PC-3 (cell line): ENCODE measurements at regions not wholly inside any gene's neighbourhood (a gene's known extent, or its start where the extent isn't known, plus 50 kb on each side); places are given as distances from the start of the nearest gene placed in this dataset.

Experiments used
- ATAC-seq: fragments of 200-7000 bp; cut with Tn5 transposase; 2 replicates; pipeline ENCODE4 v1.9.1; 2020; ENCODE audit warnings: mild to moderate bottlenecking, moderate library complexity
- BruUV-seq: library from RNA; stranded (reverse); fragments of 400-500 nt; replicated peaks from 2 replicates; lab custom pipeline; 2021; lab: Mats Ljungman, UMichigan
- CTCF ChIA-PET: fragments of 300-600 bp; sonication (Branson Sonifier 250); formaldehyde crosslinking; loops from one replicate; lab custom pipeline; 2022; ENCODE audit warnings: antibody characterized with exemption; lab: Charles Lee
- POLR2A ChIA-PET: fragments of 300-600 bp; sonication (Branson Sonifier 250); formaldehyde crosslinking; loops from one replicate; lab custom pipeline; 2022; ENCODE audit warnings: antibody characterized with exemption; ENCODE audit not compliant: unreplicated experiment; lab: Charles Lee
- DNase-seq: peaks from one replicate; pipeline ENCODE4 v3.0.0-alpha.2; 2015
- H2AFZ ChIP-seq: fragments of 300-600 bp; sonication (generic); 2 replicates; pipeline ENCODE4 v1.6.0; 2016; ENCODE audit warnings: antibody characterized with exemption, low read length
- H3F3A ChIP-seq: fragments of 300-600 bp; sonication (generic); one replicate; pipeline ENCODE4 v1.6.0; 2017; ENCODE audit warnings: antibody characterized with exemption, low read length, control low read depth, mild to moderate bottlenecking; ENCODE audit not compliant: unreplicated experiment
- H3K27ac ChIP-seq: fragments of 300-600 bp; sonication (generic); 2 replicates; pipeline ENCODE4 v1.5.1; 2016; ENCODE audit warnings: mild to moderate bottlenecking, low read length
- H3K27me3 ChIP-seq: fragments of 300-600 bp; sonication (generic); 2 replicates; pipeline ENCODE4 v1.6.1; 2016; ENCODE audit warnings: low read length, mixed read lengths
- H3K36me3 ChIP-seq: fragments of 300-600 bp; sonication (generic); 2 replicates; pipeline ENCODE4 v1.6.1; 2016; ENCODE audit warnings: low read depth, mixed run types, low read length, mixed read lengths
- H3K4me1 ChIP-seq: fragments of 300-600 bp; sonication (generic); 2 replicates; pipeline ENCODE4 v1.5.1; 2016; ENCODE audit warnings: low read length; ENCODE audit not compliant: insufficient read depth
- H3K4me2 ChIP-seq: fragments of 300-600 bp; sonication (generic); 2 replicates; pipeline ENCODE4 v1.6.0; 2016; ENCODE audit warnings: low read length
- H3K4me3 ChIP-seq: fragments of 300-600 bp; sonication (generic); 2 replicates; pipeline ENCODE4 v1.5.1; 2016; ENCODE audit warnings: mild to moderate bottlenecking, low read length, mixed read lengths
- H3K79me2 ChIP-seq: fragments of 300-600 bp; sonication (generic); 2 replicates; pipeline ENCODE4 v1.6.1; 2017; ENCODE audit warnings: low read length, mixed read lengths
- H3K9ac ChIP-seq: fragments of 300-600 bp; sonication (generic); 2 replicates; pipeline ENCODE4 v1.6.0; 2016; ENCODE audit warnings: mild to moderate bottlenecking, low read length
- H3K9me2 ChIP-seq: fragments of 300-600 bp; sonication (generic); replicated peaks from 2 replicates; pipeline ENCODE4 v1.6.1; 2016; ENCODE audit warnings: mixed run types, low read length, mixed read lengths
- H3K9me3 ChIP-seq: fragments of 300-600 bp; sonication (generic); 2 replicates; pipeline ENCODE4 v1.6.1; 2016; ENCODE audit warnings: low read length, mixed read lengths
- H4K20me1 ChIP-seq: fragments of 300-600 bp; sonication (generic); 2 replicates; pipeline ENCODE4 v1.6.1; 2016; ENCODE audit warnings: low read length, mixed read lengths
- CTCF ChIP-seq: fragments of 300-600 bp; sonication (generic); conservative IDR thresholded peaks from 2 replicates; pipeline ENCODE4 v1.5.1; 2017; ENCODE audit warnings: antibody characterized with exemption, low read depth, mild to moderate bottlenecking, low read length
- EZH2 ChIP-seq: fragments of 300-600 bp; sonication (generic); IDR thresholded peaks from one replicate; pipeline ENCODE4 v1.6.1; 2017; ENCODE audit warnings: antibody characterized with exemption, mild to moderate bottlenecking, low read length; ENCODE audit not compliant: unreplicated experiment
- EZH2phosphoT487 ChIP-seq: fragments of 300-600 bp; sonication (generic); IDR thresholded peaks from 2 replicates; pipeline ENCODE4 v1.6.1; 2018; ENCODE audit warnings: mild to moderate bottlenecking, antibody characterized with exemption, low read length, borderline replicate concordance
- intact Hi-C: fragments of 100-400 bp; cut with micrococcal nuclease; formaldehyde crosslinking; loops from 2 replicates; pipeline ENCODE4 v1.9.0; 2023

DNA sequence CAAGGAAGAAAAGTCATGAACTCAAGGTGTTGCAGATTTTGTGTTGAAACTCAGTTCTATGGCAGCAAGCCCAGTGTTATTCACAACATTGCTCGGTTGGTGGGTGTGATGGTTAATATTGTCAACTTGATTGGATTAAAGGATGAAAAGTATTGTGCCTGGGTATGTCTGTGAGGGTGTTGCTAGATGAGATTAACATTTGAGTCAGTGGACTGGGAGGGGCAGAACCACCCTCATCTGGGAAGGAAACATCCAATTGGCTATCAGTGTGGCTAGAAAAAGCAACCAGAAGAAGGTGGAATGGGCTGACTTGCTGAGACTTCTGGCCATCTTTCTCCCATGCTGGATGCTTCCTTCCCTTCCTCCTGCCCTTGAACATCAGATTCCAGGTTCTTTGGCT is 353.2 kb downstream of the ADRA2A start:
- Histone ChIP-seq H3K27ac (no peak overlapping the region), H3K4me1 (no peaks in the 10 kb centered on the region), H3K36me3 (no peaks in the 10 kb centered on the region), H2AFZ (no peak overlapping the region), H3K9ac (no peak overlapping the region), H3K4me2 (no peak overlapping the region), H3K79me2 (no peaks in the 10 kb centered on the region), H3F3A (no peaks in the 10 kb centered on the region), H3K27me3 (no peaks in the 10 kb centered on the region), H4K20me1 (no peaks in the 10 kb centered on the region), H3K9me3 (no peaks in the 10 kb centered on the region), H3K4me3 (no peak overlapping the region), H3K9me2 (no peaks in the 10 kb centered on the region)
- no TSS peak for BruUV-seq
- intact Hi-C loops = no loop called here
- ChIA-PET POLR2A (no interaction called here), CTCF (no interaction called here)
- TF ChIP-seq EZH2phosphoT487 (no peak), CTCF (no peak), EZH2 (no peak)
- ATAC-seq (no peak), DNase-seq (no peak)

DNA sequence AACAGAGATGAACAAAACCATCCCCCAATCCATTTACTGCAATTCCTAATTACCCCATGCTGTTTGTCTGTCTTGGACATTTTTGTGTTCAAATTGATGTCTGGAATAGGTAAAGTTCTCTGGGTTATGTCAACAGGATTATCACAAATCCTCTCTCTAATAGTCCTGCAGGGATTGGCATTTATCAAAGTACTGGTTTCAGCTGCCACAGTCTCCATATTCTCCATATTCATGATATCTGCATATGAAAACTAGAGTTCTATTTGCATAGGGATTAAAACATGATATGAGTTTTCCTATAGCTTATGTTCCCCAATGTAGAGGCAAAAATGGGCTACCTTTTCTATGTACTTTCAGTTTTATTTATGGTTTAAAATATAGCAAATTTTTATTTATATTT is 355.8 kb downstream of the ADRA2A start:
- Histone ChIP-seq H3K9ac (no peak overlapping the region), H3K27me3 (no peaks in the 10 kb centered on the region), H3K36me3 (no peaks in the 10 kb centered on the region), H3K4me1 (no peaks in the 10 kb centered on the region), H3K4me2 (no peak overlapping the region), H4K20me1 (no peaks in the 10 kb centered on the region), H3K79me2 (no peaks in the 10 kb centered on the region), H3K4me3 (no peak overlapping the region), H3K9me2 (no peaks in the 10 kb centered on the region), H3K27ac (no peak overlapping the region), H3K9me3 (no peaks in the 10 kb centered on the region), H2AFZ (no peak overlapping the region), H3F3A (no peaks in the 10 kb centered on the region)
- ChIA-PET POLR2A (no interaction called here), CTCF (no interaction called here)
- DNase-seq = no peak
- no peak for ATAC-seq
- intact Hi-C loops = no loop called here
- TF ChIP-seq CTCF (no peak), EZH2phosphoT487 (no peak), EZH2 (no peak)
- no TSS peak for BruUV-seq

DNA sequence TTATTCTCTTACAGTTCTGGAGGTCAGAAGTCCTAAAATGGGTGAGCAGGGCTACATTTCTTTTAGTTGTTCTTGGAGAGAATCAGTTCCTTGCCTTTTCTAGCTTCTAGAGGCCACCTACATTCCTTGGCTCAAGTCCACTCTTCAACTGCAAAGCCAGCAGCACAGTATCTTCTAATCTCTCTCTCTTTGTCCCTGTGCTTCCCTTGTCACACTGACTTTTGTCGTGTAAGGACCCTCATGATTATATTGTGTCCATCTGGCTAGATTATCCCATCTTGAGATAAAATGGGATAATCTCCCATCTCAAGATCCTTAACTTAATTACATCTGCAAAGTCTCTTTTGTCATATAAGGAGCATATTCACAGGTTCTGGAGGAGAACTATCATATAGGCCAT is 359.0 kb downstream of the ADRA2A start:
- Histone ChIP-seq H3K79me2 (no peaks in the 10 kb centered on the region), H3K27me3 (no peaks in the 10 kb centered on the region), H3K9me2 (no peaks in the 10 kb centered on the region), H3K27ac (no peak overlapping the region), H3K4me2 (no peak overlapping the region), H3K36me3 (no peaks in the 10 kb centered on the region), H3K9me3 (no peaks in the 10 kb centered on the region), H3K4me1 (no peaks in the 10 kb centered on the region), H3F3A (no peaks in the 10 kb centered on the region), H3K9ac (no peak overlapping the region), H4K20me1 (no peaks in the 10 kb centered on the region), H3K4me3 (no peak overlapping the region), H2AFZ (no peak overlapping the region)
- intact Hi-C loops = no loop called here
- BruUV-seq = no TSS peak
- DNase-seq (no peak), ATAC-seq (no peak)
- POLR2A ChIA-PET = no interaction called here
- TF ChIP-seq CTCF = no peak
- TF ChIP-seq EZH2 = no peak
- TF ChIP-seq EZH2phosphoT487 = no peak
- CTCF ChIA-PET = no interaction called here
